HCT116 (cell line): ENCODE measurements at regions not wholly inside any gene's neighbourhood (a gene's known extent, or its start where the extent isn't known, plus 50 kb on each side); places are given as distances from the start of the nearest gene placed in this dataset.
"Not testable (repeated sequence)": the region's sequence is repeated elsewhere in the genome, so short reads cannot be mapped to it uniquely, and the experiment has no call there.

ENCODE experiments used
- CEBPB ChIP-seq: IDR thresholded peaks from 2 replicates; pipeline ENCODE4 v1.6.1; 2012; ENCODE audit warnings: low read depth
- CTCF ChIP-seq, 3 experiments: fragments of 200-600 bp in 1 of 3; sonication (generic) in 1 of 3; IDR thresholded peaks in 2 of 3; conservative IDR thresholded peaks in 1 of 3; 2 replicates each; pipeline ENCODE4 v1.5.1; 2012 to 2017; ENCODE audit warnings: low read depth in 2 of 3, low read length in 2 of 3, antibody characterized with exemption in 1 of 3, borderline replicate concordance in 1 of 3, control low read depth in 1 of 3, mild to moderate bottlenecking in 1 of 3, mixed read lengths in 1 of 3, mixed run types in 1 of 3, moderate library complexity in 1 of 3; ENCODE audit not compliant: insufficient read depth in 1 of 3
- FOSL1 ChIP-seq: IDR thresholded peaks from 2 replicates; pipeline ENCODE4 v1.6.1; 2012; ENCODE audit warnings: low read depth
- POLR2AphosphoS5 ChIP-seq: IDR thresholded peaks from 2 replicates; pipeline ENCODE4 v1.6.1; 2011; ENCODE audit warnings: mild to moderate bottlenecking, low read depth, low read length, moderate library complexity

DNA sequence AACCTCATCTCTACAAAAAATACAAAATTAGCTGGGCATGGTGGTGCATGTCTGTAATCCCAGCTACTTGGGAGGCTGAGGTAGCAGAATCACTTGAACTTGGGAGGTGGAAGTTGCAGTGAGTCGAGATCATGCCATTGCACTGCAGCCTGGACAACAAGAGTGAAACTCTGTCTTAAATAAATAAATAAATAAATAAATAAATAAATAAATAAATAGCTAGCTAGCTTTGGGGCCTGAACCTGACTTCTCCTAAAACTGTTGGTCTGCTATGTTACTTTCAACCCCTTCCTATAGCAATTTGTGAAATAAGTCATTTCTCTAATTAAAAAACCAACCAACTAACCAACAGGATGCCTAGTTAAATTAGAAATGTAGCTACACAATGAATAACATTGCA lies 101.0 kb upstream of the KCNG1 start:
- TF ChIP-seq CTCF (IDR thresholded peaks at IDR 0.05 in 2 of 3, conservative IDR thresholded peaks at IDR 0.05 in 1 of 3; ENCODE audit: borderline replicate concordance in 1 of 3, insufficient read depth in 1 of 3, low read depth in 2 of 3, low read length in 2 of 3); FOSL1; POLR2AphosphoS5; CEBPB: not testable (repeated sequence)
